ENCODE measurements at regions not wholly inside any gene's neighbourhood (a gene's known extent, or its start where the extent isn't known, plus 50 kb on each side); places are given as distances from the start of the nearest gene placed in this dataset.

- no peak for DNase-seq (ENCODE audit: low spot score)
Observed at GRCh38 chr4:171169396-171169795, 643.8 kb upstream of the GALNTL6 start.

GRCh38 chr4:171162478-171162877, 650.7 kb upstream of the GALNTL6 start:
- DNase-seq (ENCODE audit: low spot score): no peak

GRCh38 chr4:171157462-171158082, 655.6 kb upstream of the GALNTL6 start:
- DNase-seq (ENCODE audit: low spot score): no peak

GRCh38 chr4:171142639-171143038, 670.6 kb upstream of the GALNTL6 start:
- no peak for DNase-seq (ENCODE audit: low spot score)

GRCh38 chr4:171142045-171142444, 671.2 kb upstream of the GALNTL6 start:
- DNase-seq (ENCODE audit: low spot score): no peak

- DNase-seq (ENCODE audit: low spot score): no peak
Observed at GRCh38 chr4:171130256-171130801, 682.9 kb upstream of the GALNTL6 start.

- DNase-seq (ENCODE audit: low spot score): no peak
Observed at GRCh38 chr4:171118091-171118490, 695.1 kb upstream of the GALNTL6 start.

- no peak for DNase-seq (ENCODE audit: low spot score)
Observed at GRCh38 chr4:171117457-171117856, 695.7 kb upstream of the GALNTL6 start.

- no peak for DNase-seq (ENCODE audit: low spot score)
Observed at GRCh38 chr4:171101845-171102244, 711.4 kb upstream of the GALNTL6 start.

- no peak for DNase-seq (ENCODE audit: low spot score)
Observed at GRCh38 chr4:171087089-171087488, 726.1 kb upstream of the GALNTL6 start.

GRCh38 chr4:171067422-171067821, 745.8 kb upstream of the GALNTL6 start:
- DNase-seq (ENCODE audit: low spot score): no peak

- DNase-seq (ENCODE audit: low spot score): no peak
Observed at GRCh38 chr4:171049380-171049779, 763.8 kb upstream of the GALNTL6 start.

- no peak for DNase-seq (ENCODE audit: low spot score)
Observed at GRCh38 chr4:171042989-171043524, 770.1 kb upstream of the GALNTL6 start.

GRCh38 chr4:171035909-171036308, 777.3 kb upstream of the GALNTL6 start:
- DNase-seq (ENCODE audit: low spot score): no peak

- no peak for DNase-seq (ENCODE audit: low spot score)
Observed at GRCh38 chr4:171031338-171031737, 781.9 kb upstream of the GALNTL6 start.

GRCh38 chr4:171025776-171026175, 787.4 kb upstream of the GALNTL6 start:
- DNase-seq (ENCODE audit: low spot score): no peak

GRCh38 chr4:171025343-171025742, 787.9 kb upstream of the GALNTL6 start:
- DNase-seq (ENCODE audit: low spot score): no peak

GRCh38 chr4:171024720-171025303, 788.4 kb upstream of the GALNTL6 start:
- DNase-seq (ENCODE audit: low spot score): no peak

GRCh38 chr4:171022824-171023230, 790.4 kb upstream of the GALNTL6 start:
- no peak for DNase-seq (ENCODE audit: low spot score)

GRCh38 chr4:171017593-171017992, 795.6 kb upstream of the GALNTL6 start:
- DNase-seq (ENCODE audit: low spot score): no peak

- no peak for DNase-seq (ENCODE audit: low spot score)
Observed at GRCh38 chr4:171016145-171016544, 797.1 kb upstream of the GALNTL6 start.

- no peak for DNase-seq (ENCODE audit: low spot score)
Observed at GRCh38 chr4:171015441-171015840, 797.8 kb upstream of the GALNTL6 start.

GRCh38 chr4:171007618-171008390, 805.4 kb upstream of the GALNTL6 start:
- no peak for DNase-seq (ENCODE audit: low spot score)
